ENCODE measurements at regions not wholly inside any gene's neighbourhood (a gene's known extent, or its start where the extent isn't known, plus 50 kb on each side); places are given as distances from the start of the nearest gene placed in this dataset.
A peak's percentile ranks its signal among the peaks of the same experiment; 100 is the strongest.

DNA sequence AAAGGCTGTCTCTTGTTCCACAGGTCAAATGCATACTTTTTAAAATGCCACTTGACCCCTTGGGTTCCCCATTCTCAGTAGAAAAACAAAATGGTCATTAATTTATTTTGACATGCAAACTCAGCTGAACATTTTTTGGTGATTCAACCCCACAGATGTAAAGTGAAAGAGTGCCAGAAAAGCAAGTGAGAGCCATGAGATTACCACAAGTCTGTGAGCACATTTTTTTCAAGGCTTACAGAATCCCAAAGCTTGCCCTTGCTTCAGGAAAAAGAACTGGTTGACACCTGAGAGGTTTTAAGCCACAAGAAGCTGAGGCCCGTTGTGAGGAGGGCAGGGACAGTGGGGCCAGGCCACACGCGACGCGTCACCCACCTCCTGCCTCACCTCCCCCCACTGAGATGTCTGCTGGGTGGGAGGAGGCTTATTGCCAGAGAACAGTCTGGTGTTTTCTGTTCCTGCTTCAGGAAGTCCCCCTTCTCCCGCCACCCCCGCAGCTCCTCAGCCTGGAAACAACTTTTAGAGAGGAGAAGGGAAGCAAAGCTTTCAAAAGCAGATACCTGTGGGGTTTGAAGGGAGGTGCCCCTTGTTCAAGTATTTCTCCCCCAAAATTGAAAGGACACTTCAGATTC, 70.4 kb upstream of the CYP1B1 start:
- TF ChIP-seq, protein P1, sequence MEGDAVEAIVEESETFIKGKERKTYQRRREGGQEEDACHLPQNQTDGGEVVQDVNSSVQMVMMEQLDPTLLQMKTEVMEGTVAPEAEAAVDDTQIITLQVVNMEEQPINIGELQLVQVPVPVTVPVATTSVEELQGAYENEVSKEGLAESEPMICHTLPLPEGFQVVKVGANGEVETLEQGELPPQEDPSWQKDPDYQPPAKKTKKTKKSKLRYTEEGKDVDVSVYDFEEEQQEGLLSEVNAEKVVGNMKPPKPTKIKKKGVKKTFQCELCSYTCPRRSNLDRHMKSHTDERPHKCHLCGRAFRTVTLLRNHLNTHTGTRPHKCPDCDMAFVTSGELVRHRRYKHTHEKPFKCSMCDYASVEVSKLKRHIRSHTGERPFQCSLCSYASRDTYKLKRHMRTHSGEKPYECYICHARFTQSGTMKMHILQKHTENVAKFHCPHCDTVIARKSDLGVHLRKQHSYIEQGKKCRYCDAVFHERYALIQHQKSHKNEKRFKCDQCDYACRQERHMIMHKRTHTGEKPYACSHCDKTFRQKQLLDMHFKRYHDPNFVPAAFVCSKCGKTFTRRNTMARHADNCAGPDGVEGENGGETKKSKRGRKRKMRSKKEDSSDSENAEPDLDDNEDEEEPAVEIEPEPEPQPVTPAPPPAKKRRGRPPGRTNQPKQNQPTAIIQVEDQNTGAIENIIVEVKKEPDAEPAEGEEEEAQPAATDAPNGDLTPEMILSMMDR (IDR thresholded peaks at IDR 0.05): no peak
- Histone ChIP-seq H3K4me3 (peak overlapping the region in 1 of 10 donors; percentile 13), H3K36me3 (no peaks in the 10 kb centered on the region), H3K9me3 (peaks cover 0 to 15% (median 0%) of the 10 kb centered on the region in 11 donors), H3K27ac (peak overlapping the region; percentile 15 to 91 (median 77)), H3K4me1 (peaks cover 0 to 56% (median 12%) of the 10 kb centered on the region in 9 donors), H3K27me3 (no peaks in the 10 kb centered on the region)
- DNase-seq: peak; percentile 17 to 65
- WGBS, 2 donors: 17 to 28% methylated on average over 7 of the region's 7 CpGs
- peak; percentile 71 to 94 (median 84) for ATAC-seq
- intact Hi-C loops (cut with DNase I): loop anchor here in 1 of 10 donors (1.0 kb wide), 1 partner anchor 32 kb away; no protein-coding TSS in a partner anchor

DNA sequence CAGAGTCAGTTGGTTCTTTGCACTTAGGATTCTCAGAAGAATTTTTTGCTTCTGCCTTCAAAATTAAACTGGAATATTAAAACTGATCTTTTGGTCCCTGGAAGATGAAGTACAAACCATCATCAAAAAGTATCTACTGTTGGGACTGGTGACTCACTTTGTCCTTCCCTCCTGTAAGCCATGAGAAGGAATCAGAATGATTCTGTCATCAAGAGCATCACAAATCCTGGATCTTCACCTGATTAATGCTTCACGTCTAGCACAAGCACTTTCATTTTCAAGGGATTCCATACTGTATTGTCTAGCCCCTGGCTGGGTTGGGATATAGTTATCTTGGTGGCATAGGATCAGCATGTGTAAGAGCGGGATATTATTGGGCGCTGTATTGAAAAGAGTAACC, 69.3 kb upstream of the CYP1B1 start:
- WGBS, 2 donors: 94 to 96% methylated on average over 3 of the region's 3 CpGs
- Histone ChIP-seq H3K27me3 (no peaks in the 10 kb centered on the region), H3K27ac (peak overlapping the region in 6 of 10 donors; percentile 76 to 91 (median 80)), H3K36me3 (no peaks in the 10 kb centered on the region), H3K4me1 (peaks cover 0 to 56% (median 12%) of the 10 kb centered on the region in 9 donors), H3K4me3 (no peak overlapping the region), H3K9me3 (peaks cover 0 to 15% (median 0%) of the 10 kb centered on the region in 11 donors)
- ATAC-seq (no peak), DNase-seq (no peak)
- TF ChIP-seq, protein P1 (IDR thresholded peaks at IDR 0.05): no peak
- intact Hi-C loops (cut with DNase I): no loop called here

DNA sequence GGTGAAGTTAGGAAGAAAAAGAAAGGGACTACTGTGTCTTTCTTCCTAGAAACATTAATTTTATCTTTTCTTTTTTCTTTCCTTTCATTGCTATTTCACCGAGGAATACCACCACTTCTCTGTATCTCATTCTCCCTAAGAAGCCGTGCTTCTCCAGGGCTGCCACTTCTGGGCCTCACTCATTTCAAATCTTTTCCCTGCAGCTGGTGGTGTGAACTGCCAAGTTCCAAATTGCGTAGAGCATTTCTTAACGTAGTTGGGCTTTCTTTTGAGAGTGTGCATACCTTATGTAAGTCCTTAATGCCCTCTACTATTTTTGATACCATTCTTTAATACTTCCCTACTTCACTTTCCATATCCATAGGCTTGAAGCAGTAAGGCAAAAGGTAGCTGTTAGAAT, 66.7 kb upstream of the CYP1B1 start:
- Histone ChIP-seq H3K9me3 (peaks cover 0 to 15% (median 0%) of the 10 kb centered on the region in 11 donors), H3K27me3 (no peaks in the 10 kb centered on the region), H3K4me3 (no peak overlapping the region), H3K27ac (peak overlapping the region in 6 of 10 donors; percentile 3 to 45 (median 27)), H3K36me3 (no peaks in the 10 kb centered on the region), H3K4me1 (peaks cover 0 to 42% (median 12%) of the 10 kb centered on the region in 9 donors)
- peak in 1 of 8 donors; percentile 50 for ATAC-seq
- TF ChIP-seq, protein P1 (IDR thresholded peaks at IDR 0.05): no peak
- no peak for DNase-seq
- intact Hi-C loops (cut with DNase I): no loop called here
- 87 to 89% methylated on average over 4 of the region's 4 CpGs for WGBS, 2 donors

DNA sequence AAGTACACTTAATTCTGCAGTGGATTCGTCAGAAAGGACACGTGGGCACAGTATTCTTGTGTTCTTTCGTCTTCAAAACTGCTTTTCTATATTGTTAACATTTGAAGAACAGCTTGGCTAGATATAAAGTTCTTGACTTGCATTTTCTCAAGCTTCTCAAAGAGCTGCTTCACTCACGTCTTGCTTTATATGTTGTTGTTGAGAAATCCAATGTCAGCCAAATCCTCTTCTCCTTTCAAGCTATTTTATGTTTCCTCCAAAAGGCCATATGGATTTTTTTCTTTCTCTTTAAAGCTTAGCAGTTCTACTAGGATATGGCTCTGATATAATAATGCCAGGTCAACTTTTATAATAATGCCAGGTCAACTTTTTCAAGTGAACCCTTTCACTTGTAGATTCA, 65.5 kb upstream of the CYP1B1 start:
- H3K27me3 ChIP-seq: no peaks in the 10 kb centered on the region
- TF ChIP-seq, protein P1 (IDR thresholded peaks at IDR 0.05): no peak
- intact Hi-C loops (cut with DNase I): no loop called here
- ATAC-seq: no peak
- 85 to 86% methylated on average over 4 of the region's 4 CpGs for WGBS, 2 donors
- peaks cover 0 to 31% (median 4%) of the 10 kb centered on the region in 9 donors for H3K4me1 ChIP-seq
- no peak overlapping the region for H3K4me3 ChIP-seq
- no peaks in the 10 kb centered on the region for H3K36me3 ChIP-seq
- no peak for DNase-seq
- peak overlapping the region in 1 of 10 donors; percentile 31 for H3K27ac ChIP-seq
- peaks cover 0 to 16% (median 0%) of the 10 kb centered on the region in 11 donors for H3K9me3 ChIP-seq
